NCI-H748 (cell line): ENCODE measurements at regions not wholly inside any gene's neighbourhood (a gene's known extent, or its start where the extent isn't known, plus 50 kb on each side); places are given as distances from the start of the nearest gene placed in this dataset.

ENCODE experiments used
- DNase-seq: peaks from one replicate; lab custom pipeline; 2025; ENCODE audit not compliant: unreplicated experiment; lab: John Stamatoyannopoulos, UW

DNA sequence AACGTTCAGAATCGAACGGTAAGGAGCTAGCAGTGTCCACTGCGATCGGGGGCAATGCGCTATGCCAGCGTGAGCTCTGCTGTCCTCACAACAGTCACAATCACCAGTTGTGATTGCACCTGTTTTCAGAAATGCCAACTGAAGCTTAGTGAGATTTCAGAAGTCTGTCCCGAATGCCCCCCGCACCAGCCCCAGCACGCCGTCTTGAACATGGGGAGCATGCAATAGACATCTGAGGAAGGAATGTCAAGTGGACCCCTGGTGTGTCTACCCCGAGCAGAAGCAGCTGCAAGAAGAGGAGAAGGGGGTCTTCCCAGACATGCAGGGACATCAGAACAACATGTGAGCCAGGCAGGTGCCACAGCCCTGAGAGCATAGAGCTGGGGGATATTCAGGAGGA lies 125.7 kb upstream of the CHST15 start:
- DNase-seq = no peak

DNA sequence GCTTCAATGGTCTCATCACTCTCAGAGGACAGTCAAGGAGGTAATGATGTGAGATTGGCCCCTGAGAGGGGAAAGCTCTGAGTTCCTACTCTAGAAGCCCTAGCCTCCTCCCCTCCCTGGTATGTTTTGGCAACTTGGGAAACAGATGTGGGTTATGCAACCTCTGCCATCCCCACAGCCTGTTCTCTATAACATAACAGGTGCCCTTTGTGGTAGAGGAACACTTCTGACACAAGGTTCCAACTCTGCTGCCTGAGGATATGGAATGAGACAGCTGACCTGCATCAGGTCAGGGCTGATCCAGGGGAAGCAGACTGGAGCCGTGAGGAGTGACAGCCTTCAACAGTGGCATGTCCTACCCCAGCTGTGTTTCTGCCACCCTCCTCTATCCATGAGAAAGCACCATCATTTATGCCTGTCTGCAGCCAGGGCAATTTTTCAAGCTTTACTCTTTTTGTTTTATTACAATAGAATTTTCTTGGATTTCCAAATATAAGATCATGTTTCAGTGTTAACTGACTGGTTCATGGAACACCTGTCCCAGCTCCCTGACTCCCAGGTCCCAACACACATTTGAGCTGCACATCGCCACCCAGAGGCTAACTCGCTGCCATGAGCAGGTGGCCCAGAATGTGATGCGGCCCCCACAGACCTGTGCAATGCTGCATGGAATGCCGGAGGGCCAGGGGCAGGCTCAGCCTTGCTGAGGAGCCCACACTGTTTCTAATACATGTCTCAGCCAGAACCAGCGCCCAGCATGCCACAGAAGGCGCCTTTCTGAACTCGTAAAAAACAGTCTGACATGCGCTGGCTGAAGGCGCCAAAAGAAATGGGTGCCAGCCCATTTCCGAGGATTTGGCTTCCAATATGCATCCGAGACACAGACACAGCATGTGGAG lies 124.8 kb upstream of the CHST15 start:
- DNase-seq = peak; percentile 27

DNA sequence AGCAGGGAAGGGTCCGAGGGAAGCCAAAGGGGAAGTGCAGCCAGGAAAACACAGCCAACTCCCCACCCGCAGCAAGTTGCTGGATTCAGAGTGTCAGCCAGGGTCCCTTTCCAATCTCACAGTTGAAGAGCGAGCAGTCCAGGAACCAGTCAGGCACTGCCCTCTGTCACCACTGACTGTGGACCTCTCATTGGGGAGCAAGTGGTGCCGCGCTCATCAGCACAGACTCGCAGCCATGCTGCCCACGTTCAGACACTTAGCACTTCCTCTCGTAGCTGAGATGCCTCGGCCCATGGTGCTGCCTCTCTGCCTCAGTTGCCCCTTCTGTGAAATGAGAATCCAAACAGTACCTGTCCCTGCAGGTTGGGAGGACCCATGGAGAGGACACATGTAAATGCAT lies 123.6 kb upstream of the CHST15 start:
- DNase-seq = no peak

GRCh38 chr10:124214610-124215375 lies 121.4 kb upstream of the CHST15 start:
- DNase-seq = no peak

- no peak for DNase-seq
Observed at GRCh38 chr10:124213899-124214510, 120.6 kb upstream of the CHST15 start.

DNA sequence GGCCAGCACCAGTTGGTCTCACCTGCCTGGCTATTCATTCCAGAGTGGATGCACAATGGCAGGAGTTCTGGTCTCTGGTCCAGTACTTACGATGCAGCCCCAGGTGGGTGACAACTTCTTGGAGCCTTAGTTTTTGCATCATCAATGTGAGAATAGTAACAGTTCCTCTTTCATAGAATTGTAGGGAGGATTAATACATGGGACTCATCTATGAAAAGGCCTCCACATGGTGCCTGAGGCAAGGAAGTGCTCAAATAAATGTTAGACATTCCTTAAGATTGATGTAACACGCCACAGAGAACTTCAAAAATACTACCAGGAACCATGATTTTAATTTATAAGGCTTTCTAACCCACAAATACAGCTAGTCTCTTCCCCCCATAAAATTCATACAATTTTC lies 120.1 kb upstream of the CHST15 start:
- no peak for DNase-seq

DNA sequence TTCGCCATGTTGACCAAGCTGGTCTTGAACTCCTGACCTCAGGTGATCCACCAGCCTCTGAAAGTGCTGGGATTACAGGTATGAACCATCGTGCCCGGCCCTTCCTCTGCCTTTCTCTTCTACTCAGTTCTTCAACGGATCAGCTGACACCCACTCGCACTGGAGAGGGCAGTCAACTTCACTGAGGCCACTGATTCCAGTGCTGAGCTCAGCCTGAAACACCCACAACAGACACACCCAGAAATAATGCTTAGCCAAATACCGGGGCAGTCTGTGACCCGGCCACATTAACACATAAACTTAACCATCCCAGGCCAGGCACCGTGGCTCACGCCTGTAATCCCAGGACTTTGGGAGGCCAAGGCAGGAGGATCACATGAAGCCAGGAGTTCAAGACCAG lies 119.3 kb upstream of the CHST15 start:
- no peak for DNase-seq

GRCh38 chr10:124211921-124212320 lies 118.5 kb upstream of the CHST15 start:
- no peak for DNase-seq

DNA sequence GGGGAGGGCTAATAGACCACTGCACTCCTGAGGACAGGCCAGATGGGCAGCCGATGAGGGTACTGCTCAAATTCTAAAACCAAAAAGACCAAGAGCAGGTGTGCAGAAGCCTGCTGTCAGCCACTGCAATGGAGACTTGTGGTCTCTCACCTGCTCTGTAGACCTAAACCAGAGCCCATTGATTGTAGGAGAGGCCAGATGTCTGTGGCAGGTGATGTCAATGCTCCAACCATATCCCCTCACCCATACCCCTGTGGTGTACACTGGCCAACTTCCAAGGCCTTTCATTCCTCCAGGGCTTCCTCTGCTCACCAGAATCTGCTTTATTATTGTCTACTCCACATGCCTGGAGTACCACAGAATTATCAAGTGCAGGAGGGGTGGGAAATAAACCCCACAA lies 116.9 kb upstream of the CHST15 start:
- DNase-seq = no peak

GRCh38 chr10:124207391-124207790 lies 114.0 kb upstream of the CHST15 start:
- DNase-seq = no peak

- DNase-seq = no peak
Observed at GRCh38 chr10:124206616-124207015, 113.2 kb upstream of the CHST15 start.

DNA sequence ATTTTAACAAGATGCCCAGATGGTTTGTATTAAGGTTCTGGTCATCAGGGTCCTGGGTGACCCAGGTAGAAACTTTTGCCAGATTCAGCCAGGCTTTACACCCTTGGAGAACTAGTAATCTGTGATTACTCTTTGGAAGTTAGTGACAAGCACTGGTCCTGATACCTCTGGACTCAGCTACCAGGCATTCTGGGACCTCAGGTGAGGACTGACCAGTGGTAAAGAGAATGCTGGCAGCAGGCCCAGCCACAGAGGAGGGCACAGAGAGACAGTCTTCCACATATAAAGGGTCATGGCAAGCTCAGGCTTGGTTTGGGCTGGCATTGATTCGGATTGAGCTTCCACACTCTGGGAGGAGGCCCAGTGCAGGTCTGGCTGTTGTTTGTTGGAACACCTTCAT lies 112.0 kb upstream of the CHST15 start:
- DNase-seq = no peak

GRCh38 chr10:124204726-124205125 lies 111.3 kb upstream of the CHST15 start:
- peak; percentile 2 for DNase-seq

DNA sequence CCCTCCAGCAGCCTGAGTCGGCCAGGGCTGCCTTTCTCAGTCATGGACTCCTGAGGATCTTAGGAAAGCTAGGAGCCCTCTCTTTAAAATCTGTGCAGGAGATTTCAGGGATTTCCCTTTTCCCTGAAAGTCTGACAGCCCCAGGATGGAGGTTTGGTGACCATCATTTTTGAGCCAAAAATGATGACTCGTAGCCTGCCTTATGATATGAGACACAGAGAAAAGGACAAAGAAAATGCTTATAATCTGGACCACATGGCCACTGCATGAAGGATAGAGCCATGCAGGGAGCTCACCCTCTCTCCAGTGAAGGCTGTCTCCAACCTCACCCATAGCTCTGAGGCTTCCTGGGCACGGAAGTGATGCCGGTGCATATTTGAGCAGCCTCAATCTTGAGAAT lies 106.6 kb upstream of the CHST15 start:
- no peak for DNase-seq

- no peak for DNase-seq
Observed at GRCh38 chr10:124198871-124199270, 105.5 kb upstream of the CHST15 start.

GRCh38 chr10:124198125-124198501 lies 104.7 kb upstream of the CHST15 start:
- no peak for DNase-seq

DNA sequence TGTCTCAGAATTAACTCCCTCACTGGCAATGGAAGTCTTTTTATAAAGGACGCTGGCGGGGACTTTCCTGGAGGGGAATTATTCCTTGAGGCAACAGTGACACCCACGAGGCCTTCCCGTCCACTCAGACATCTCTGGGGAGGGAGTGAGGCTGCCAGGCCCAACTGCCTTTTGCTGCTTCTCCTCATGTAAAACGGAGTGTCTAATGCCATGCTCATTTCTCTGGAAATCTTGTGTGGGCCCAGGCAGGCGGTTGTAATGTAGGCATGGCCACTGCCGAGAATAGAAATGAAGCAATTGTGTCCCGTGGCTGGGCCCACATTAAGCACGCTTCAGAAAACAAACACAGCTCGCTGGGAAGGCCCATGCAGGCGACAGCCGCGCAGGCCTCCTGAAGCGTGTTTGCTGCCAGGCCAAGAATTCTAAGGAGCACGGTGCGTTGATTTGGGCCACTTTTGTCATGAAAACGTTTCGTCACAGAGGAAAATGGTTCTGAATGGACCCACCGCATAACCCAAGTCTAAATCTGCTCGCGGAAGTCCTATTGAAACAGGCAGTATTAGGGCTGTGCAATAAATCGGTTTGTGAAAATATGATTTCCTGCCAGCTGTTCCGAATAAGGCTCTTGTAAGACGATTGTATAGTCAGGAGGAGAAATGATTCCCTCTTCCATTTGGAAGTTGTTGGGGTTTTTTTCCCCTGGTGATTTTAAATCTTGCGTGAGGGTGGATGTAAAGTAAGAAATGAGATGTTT lies 104.2 kb upstream of the CHST15 start:
- DNase-seq = no peak

DNA sequence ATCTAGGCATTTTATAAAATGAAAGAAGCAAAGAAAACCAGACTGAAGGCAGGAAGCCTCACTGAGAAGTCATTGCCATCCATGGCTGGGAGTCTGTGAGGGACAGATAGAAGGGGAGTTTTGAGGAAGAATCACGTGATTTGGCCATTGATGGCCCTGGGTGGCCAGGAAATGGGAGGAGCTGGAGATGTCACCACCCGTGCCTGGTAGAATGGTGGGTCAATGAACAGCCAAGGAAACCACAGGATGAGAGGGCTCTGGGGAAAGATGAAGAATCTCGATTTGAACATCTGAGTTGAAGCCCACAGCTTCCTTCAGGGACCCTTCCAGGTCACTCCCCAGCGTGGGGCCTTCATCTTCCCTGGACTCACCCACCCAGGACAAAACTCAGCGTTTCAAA lies 103.3 kb upstream of the CHST15 start:
- DNase-seq = no peak

DNA sequence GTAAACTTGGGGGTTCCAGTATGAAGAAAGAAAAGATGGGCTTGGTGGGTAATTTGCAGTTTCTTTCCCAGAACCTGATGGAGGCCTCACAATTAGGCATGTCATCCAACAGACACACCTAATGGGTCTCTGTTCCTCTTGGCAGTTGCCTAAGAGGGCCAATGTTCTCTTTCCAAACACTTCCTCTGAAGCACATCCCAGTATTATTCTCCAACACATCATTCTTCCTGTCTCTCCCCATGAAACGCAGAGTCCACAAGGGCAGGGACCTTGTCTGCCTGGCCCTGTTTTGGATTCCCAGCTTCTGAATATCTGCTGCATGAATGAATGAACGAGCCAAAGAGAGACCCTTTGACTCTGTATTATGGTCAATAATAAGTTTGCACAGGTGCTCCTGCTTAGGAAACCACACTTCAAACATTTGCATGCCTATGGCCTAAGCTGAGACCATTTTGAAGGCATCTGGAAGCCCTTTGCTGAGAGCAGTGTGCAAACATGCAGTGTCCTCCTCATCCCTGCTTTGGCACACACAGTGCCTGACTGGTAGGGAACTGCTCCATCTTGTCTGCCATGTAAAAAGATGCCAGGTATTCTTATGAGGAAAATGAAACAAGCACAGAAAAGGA lies 100.9 kb upstream of the CHST15 start:
- no peak for DNase-seq

GRCh38 chr10:124193309-124193696 lies 99.9 kb upstream of the CHST15 start:
- DNase-seq = no peak
